ENCODE measurements at regions not wholly inside any gene's neighbourhood (a gene's known extent, or its start where the extent isn't known, plus 50 kb on each side); places are given as distances from the start of the nearest gene placed in this dataset.
"Not testable (repeated sequence)": the region's sequence is repeated elsewhere in the genome, so short reads cannot be mapped to it uniquely, and the experiment has no call there.

DNA sequence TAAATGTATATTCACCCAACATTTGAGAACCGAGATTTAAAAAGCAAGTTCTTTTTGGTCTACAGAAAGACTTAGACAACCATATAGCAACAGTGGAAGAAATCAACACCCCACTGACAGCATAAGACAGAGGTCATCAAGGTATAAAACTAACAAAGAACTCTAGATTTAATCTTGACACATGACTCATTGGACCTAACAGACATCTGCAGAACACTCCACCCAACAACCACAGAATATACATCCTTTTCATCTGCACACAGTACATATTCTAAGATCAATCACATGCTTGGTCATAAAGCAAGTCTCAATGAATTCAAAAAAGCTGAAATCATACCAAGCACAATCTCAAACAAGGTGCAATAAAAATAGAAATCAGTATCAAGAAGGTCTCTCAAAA lies 65.8 kb downstream of the SPIN4 start:
- no peak for DNase-seq (ENCODE audit: low spot score)

DNA sequence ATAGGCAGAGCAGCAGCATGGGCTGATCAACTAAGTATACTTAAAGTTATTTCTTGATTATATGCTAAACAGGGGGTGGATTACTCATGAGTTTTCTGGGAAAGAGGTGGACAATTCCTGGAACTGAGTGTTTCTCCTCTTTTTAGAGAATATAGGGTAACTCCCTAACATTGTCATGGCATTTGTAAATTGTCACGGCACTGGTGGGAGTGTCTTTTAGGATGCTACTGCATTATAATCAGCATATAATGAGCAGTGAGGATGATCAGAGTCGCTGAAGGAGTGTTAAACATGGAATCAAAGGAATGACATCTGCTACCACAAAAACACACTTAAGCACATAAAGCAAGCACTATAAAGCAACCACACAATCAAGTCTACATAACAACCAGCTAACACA lies 66.5 kb downstream of the SPIN4 start:
- DNase-seq (ENCODE audit: low spot score) = no peak

DNA sequence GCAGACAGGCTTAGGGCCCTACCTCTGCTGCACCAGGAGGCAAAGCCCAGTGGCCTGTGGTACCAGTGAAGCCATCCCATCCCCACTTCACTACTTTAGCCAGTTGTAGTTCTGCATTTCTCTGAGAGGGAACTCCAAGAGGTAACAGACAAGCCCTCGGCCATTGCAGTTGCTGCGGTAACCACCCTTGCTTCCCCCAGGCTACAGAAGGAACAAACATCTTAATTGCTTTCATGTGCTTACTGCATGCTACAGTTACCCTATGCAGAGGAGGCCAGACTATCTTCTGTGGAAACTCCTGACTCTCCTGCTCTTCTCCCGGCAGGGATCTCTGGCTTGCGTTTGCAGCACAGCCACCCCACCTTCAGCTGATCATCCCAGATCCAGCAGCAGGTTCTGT lies 67.8 kb downstream of the SPIN4 start:
- no peak for DNase-seq (ENCODE audit: low spot score)

DNA sequence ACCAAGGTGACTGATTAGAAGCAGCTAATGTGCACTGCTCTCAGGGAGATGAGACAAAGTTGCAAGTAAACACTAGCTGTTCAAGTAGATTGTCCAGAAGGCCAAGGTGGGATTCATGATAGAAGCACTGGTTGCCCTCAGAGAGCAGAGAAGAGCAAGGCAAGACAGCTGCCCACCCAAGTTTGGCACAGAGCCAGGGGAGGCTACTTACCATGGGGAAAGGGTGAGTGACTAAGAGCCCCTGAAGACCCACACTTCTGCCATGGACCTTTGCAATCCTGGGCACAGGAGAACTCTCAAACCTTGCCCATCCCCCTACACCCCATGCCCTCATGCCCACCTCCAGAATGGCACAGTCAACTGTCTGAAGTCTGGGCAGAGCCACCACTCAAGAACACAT lies 68.3 kb downstream of the SPIN4 start:
- DNase-seq (ENCODE audit: low spot score) = no peak

DNA sequence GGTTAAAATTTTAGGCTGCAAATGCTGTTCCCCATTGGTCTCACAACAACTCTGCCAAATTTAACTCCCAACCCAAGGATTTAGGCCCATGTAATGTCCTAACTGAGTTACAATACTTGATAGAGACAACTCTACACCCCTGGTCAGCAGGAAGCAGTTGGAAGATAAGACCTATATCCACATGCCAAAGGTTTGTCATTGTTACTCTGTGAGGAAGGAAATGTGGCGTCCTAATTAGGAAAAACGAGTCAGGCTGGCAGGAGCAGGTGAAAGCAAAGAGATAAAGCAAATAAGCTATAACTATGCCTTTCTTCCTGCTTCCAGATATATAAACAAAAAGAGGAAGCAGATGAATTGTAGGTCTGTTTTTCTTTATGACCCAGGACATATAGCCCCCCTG lies 69.1 kb downstream of the SPIN4 start:
- DNase-seq (ENCODE audit: low spot score) = no peak

DNA sequence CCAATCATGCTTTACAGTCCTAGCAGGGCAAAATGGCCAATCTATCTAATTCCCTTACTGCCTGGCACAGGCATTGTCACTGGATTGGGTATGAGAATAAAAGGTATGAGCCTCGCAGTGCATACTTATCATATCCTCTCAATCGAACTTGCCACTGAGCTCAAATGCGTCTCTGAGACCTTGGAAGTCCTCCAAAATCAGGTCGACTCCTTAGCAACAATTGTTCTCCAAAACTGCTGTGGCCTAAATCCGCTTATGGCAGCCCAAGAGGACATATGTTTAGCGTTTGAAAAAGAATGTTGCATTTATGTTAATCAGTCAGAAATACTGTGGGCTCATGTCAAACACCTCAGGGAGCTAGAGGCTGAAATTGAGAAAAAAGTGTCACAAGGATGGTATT lies 69.7 kb downstream of the SPIN4 start:
- DNase-seq (ENCODE audit: low spot score) = no peak

- not testable (repeated sequence) for DNase-seq (ENCODE audit: low spot score)
Observed at GRCh38 chrX:63277394-63277793, 73.7 kb downstream of the SPIN4 start.

GRCh38 chrX:63275127-63275526 lies 76.0 kb downstream of the SPIN4 start:
- peak; percentile 69 for DNase-seq (ENCODE audit: low spot score)

GRCh38 chrX:63270873-63271272 lies 80.3 kb downstream of the SPIN4 start:
- DNase-seq (ENCODE audit: low spot score) = no peak

DNA sequence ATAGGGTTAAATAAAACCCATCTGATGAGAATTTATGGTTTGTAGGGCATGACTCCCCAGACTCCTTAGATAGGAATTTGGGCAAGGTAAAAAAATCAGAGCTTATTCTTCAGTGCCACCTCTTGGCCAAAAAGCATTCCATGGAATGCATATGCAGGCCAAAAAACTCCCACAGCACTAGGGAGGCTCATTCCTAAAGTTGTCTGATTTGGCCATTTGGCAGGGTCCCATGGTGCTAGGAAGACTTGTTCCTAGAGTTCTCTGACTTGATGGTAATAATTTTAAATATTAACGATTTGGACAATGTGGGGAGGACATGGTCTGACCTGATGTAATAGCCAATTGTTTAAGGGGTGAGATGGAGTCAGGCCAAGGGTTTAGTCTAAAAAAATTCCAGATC lies 93.0 kb downstream of the SPIN4 start:
- no peak for DNase-seq (ENCODE audit: low spot score)

DNA sequence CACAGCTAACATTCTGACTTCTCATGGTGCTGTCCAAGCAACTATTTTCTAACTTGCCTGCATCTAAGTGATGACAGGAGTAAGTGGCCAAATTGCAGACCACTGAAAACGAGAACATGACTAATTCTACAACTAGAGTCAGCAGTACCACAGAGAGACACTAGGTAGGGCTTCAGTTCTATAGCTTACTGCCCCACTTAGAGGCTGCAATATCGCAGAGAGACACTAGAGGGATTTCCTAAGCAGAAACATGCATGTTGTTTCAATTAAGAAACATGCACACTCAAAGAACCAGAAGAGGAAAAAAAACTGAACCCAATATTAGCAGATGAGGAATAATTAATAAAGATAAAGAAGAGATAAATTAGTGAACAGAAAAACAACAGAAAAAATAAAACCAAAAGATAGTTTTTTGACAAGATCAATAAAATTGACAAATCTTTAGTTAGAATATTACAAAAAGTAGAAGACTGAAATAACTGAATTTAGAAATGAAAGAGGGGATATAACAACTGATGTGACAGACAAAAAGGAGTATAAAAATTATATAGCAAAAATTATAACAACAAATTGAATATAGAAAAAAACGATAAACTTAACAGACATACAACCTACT lies 100.8 kb downstream of the SPIN4 start:
- DNase-seq (ENCODE audit: low spot score) = peak; percentile 88

- not testable (repeated sequence) for DNase-seq (ENCODE audit: low spot score)
Observed at GRCh38 chrX:63242689-63243088, 108.4 kb downstream of the SPIN4 start.

GRCh38 chrX:63235963-63236362 lies 115.2 kb downstream of the SPIN4 start:
- not testable (repeated sequence) for DNase-seq (ENCODE audit: low spot score)

DNA sequence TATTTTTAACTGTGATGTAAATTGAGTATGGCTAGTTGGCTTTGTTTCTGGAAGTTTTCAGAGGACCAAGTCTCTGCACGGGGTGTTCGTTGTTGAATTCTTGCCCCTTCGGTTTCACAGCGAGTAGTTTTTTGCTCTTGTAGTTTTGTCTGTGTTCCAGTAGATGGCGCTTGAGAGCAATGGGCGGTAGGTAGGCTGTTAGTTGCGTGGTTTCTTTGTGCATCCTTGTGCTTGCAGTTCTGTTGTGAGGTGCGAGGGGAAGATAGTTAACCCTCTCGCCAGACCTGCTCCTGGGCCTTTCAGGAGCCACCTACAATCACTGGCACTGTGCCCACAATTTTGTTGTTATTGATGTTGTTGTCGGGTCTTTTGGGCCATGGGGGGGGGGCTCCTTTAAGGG lies 118.1 kb downstream of the SPIN4 start:
- not testable (repeated sequence) for DNase-seq (ENCODE audit: low spot score)

DNA sequence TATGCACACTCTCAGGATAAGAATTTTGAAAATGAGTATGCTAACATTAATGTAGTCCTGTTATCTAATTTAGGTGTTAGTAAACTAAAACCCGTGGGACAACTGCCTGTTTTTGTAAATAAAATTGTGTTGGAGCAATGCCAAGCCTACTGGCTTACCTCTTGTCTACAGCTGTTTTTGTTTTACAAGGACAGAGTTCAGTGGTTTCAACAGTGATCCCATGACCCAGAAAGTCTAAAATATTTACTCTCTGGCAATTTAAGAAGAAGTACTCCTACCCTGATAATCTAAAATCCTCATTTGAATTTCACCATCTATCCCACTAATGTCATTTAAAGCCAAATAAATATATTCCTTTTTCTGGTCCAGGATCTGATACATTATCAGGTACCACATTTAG lies 132.9 kb downstream of the SPIN4 start:
- not testable (repeated sequence) for DNase-seq (ENCODE audit: low spot score)

- not testable (repeated sequence) for DNase-seq (ENCODE audit: low spot score)
Observed at GRCh38 chrX:63217549-63217948, 133.6 kb downstream of the SPIN4 start.

GRCh38 chrX:63209645-63210044 lies 141.5 kb downstream of the SPIN4 start:
- not testable (repeated sequence) for DNase-seq (ENCODE audit: low spot score)

DNA sequence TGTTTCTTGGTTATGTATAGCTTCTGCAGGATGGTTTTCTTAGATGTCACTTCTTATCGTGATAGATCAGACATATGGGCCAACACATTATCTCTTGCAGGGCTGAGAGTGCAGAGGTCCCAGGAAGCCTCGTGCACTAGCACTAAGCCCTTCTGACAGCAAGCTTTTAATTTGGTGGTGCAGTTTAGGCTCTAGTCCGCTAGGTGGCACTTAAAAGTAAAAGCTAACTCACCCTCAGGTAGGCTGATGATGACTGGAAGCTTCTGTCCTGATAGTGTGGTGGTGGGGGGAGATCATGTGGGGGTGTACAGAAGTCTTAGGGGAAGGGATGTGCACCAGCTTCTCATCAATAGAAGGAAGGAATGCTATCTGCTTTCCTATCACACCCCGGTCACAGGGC lies 142.0 kb downstream of the SPIN4 start:
- not testable (repeated sequence) for DNase-seq (ENCODE audit: low spot score)

DNA sequence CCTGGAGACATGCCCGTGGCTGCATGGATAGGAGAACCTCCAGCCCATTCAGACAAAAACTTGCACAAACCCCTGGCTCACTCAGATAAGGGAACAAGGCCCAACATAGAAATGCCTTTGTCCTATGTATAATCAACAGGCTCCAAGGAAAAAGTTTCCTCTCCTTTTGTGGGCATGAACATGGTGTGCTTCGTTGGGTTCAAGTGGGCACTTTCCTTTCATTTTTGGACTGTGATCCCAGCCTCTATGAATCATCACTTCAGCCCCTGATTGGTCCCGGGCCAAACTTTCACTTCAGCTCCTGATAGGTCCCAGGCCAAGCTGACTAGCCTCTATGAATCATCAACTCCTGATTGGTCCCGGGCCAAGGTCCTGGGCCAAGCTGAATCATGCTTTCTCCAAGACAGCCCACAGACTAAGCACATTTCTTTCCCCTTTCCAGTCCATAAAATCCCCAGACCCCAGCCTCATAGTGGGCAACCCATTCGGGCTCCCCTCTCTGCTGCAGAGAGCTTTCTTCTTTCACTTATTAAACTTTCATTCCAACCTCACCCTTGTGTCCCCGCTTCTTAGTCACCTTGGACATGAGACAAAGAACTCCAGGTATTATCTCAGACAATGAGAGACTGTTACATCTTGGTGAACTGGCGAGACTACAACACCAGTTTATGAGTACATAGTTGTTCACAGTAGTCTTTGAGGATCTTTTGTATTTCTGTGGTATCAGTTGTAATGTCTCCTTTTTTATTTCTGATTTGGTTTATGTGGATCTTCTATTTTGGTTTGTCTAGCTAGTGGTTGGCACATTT lies 146.7 kb downstream of the SPIN4 start:
- not testable (repeated sequence) for DNase-seq (ENCODE audit: low spot score)

DNA sequence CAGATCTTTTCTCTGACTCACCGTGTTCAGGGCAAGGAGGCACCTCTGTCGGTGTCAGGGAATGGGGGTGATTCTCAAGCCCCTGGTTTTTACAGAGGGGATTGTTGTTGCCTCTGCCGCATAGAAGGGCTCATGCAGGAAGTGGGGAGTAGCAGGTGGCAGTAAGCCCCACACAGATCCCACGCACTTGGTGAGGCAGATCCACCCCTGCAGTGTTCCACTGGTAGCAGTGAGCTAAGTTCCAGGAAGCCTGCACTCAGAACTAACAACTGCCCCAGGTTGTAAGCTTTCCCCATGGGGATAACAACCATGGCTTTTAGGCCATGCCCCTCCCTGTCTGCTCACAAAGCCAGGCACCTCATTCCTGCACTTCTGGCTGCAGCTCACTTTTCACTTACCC lies 149.1 kb downstream of the SPIN4 start:
- DNase-seq (ENCODE audit: low spot score) = not testable (repeated sequence)

- DNase-seq (ENCODE audit: low spot score) = not testable (repeated sequence)
Observed at GRCh38 chrX:63198693-63199092, 152.4 kb downstream of the SPIN4 start.

DNA sequence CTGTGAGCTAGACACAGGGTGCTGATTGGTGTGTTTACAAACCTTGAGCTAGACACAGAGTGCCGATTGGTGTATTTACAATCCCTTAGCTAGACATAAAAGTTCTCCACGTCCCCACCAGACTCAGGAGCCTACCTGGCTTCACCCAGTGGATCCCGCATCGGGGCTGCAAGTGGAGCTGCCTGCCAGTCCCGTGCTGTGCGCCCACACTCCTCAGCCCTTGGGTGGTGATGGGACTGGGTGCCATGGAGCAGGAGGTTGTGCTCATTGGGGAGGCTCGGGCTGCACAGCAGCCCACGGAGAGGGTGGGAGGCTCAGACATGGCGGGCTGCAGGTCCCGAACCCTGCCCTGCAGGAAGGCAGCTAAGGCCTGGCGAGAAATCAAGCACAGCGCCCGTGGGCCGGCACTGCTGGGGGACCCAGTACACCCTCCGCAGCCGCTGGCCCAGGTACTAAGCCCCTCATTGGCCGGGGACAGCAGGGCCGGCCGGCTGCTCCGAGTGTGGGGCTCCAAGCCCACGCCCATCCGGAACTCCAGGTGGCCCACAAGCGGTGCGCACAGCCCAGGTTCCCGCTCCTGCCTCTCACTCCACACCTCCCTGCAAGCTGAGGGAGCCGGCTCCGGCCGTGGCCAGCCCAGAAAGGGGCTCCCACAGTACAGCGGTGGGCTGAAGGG lies 158.6 kb downstream of the SPIN4 start:
- not testable (repeated sequence) for DNase-seq (ENCODE audit: low spot score)

DNA sequence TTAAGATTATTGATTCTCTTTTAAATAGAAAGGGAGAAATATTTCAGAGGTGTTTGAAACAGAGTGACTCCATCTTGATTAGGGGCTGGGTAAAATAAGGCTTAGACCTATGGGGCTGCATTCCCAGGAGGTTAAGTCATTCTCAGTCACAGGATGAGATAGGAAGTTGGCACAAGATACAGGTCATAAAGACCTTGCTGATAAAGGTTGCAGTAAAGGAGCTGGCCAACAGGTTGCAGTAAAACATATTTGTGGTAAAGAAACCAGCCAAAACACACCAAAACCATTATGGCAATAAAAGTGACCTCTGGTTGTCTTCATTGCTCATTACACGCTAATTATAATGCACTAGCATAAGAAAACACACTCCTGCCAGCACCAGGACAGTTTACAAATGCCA lies 165.0 kb downstream of the SPIN4 start:
- DNase-seq (ENCODE audit: low spot score) = no peak

All from HT-29 (cell line).